Tibial nerve (tissue), 4 donors: ENCODE measurements at regions not wholly inside any gene's neighbourhood (a gene's known extent, or its start where the extent isn't known, plus 50 kb on each side); places are given as distances from the start of the nearest gene placed in this dataset.

Source experiments
- CTCF ChIP-seq, 5 experiments: fragments of 200-600 bp in 3 of 5; fragments of 450-650 bp in 2 of 5; sonication (generic) in 3 of 5; IDR thresholded peaks; one replicate each; pipeline ENCODE4 v1.5.1; 2016 to 2019; ENCODE audit warnings: antibody characterized with exemption in 5 of 5, mild to moderate bottlenecking in 3 of 5, moderate library complexity in 2 of 5
- EP300 ChIP-seq, 2 donors: sonication (generic); formaldehyde crosslinking; IDR thresholded peaks; one replicate each; pipeline ENCODE4 v1.6.1; 2017; ENCODE audit warnings: antibody characterized with exemption in 2 of 2, mild to moderate bottlenecking in 1 of 2
- POLR2A ChIP-seq, 2 donors: fragments of 450-650 bp; IDR thresholded peaks; one replicate each; pipeline ENCODE4 v1.6.1; 2017; ENCODE audit warnings: antibody characterized with exemption in 2 of 2, mild to moderate bottlenecking in 2 of 2, moderate library complexity in 2 of 2

DNA sequence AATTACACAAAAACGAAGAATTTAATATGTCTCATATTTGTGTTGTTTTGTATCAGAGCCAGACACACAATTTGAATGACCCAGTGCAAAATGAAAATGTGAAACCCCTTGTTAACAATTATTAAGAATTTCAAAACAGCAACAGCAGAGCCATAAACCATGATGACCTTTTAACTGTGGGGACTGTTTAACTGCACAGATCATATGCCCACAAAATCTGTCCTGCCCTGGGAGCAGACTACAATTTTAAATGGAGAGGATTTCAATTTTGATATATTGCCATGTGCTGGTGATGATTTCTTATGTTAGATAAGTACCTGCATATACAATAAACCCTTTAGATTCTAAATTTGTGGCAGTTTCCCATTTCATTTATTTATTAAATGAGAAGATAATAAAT is 455.5 kb upstream of the MGAT4C start:
- TF ChIP-seq POLR2A (IDR thresholded peaks at IDR 0.05) (no peak), CTCF (IDR thresholded peaks at IDR 0.05) (no peak), EP300 (IDR thresholded peaks at IDR 0.05) (no peak)
